ENCODE measurements at regions not wholly inside any gene's neighbourhood (a gene's known extent, or its start where the extent isn't known, plus 50 kb on each side); places are given as distances from the start of the nearest gene placed in this dataset.

DNA sequence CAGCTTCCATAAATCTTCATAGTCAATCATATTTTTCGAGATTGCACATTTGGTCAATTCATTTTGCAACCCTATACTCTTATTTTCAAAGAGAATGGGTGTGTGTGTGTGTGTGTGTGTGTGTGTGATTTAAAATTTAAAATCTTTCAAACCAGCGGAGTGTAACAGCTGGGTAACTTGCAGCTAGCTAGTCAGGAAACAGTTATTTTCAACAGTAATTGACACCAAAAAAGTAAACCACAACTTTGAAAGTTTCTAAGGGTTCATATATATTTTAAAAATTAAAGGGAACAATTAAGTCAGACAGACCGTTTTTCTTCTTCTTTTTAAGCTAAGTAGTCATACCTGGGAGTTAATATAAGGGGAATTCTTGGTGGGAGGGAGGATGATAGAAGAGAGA is 57.0 kb downstream of the PRR18 start:
- no peak for TF ChIP-seq POLR2A (IDR thresholded peaks at IDR 0.05)
- TF ChIP-seq CTCF (IDR thresholded peaks at IDR 0.05) = no peak
